ENCODE measurements at regions not wholly inside any gene's neighbourhood (a gene's known extent, or its start where the extent isn't known, plus 50 kb on each side); places are given as distances from the start of the nearest gene placed in this dataset.

DNA sequence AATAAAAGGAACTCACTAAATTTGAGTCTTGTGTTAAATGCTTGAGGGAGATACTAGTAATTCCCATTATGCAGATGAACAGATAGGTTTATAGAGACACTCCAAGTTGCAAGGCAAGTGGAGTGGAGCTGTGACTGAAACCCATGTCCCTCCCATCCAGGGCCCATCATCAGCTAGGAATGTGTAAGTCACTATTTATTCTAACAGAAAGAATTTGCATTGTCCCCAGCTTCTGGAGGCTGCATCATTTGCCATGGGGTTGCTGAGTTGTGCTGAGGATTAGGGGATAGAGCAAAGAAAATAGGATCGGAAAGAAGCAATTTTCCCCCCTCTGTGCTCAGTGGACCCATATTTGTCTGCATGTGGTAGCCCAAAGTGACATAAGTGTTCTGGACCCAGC lies 197.4 kb upstream of the RGMA start:
- Histone ChIP-seq H3K4me1 (replicated peaks in 1 of 4; ENCODE audit: control insufficient read depth in 3 of 4, insufficient read depth in 4 of 4, low read length in 3 of 4) (peaks cover 0 to 3% (median 1%) of the 10 kb centered on the region in 4 experiments; a peak in 2 of 7 replicates), H3K23ac (ENCODE audit: insufficient read length) (no peak overlapping the region), H3K27me3 (replicated peaks in 1 of 4; ENCODE audit: control insufficient read depth in 3 of 4, extremely low read depth in 1 of 4, insufficient read depth in 3 of 4, low read length in 3 of 4) (peaks cover 0 to 5% (median 0%) of the 10 kb centered on the region in 4 experiments; a peak in 1 of 7 replicates), H3K14ac (ENCODE audit: insufficient read length) (no peak overlapping the region), H3K9ac (replicated peaks in 1 of 4; ENCODE audit: extremely low read depth in 1 of 4, low read depth in 3 of 4, low read length in 3 of 4) (no peak overlapping the region), H3K18ac (ENCODE audit: extremely low read depth, low read length) (no peak overlapping the region), H3K36me3 (ENCODE audit: control insufficient read depth in 2 of 4, insufficient read depth in 4 of 4, low read length in 3 of 4) (no peaks in the 10 kb centered on the region), H3K56ac (replicated peaks; ENCODE audit: insufficient read length, low read depth, low read length) (no peak overlapping the region), H3K79me2 (ENCODE audit: control insufficient read depth in 1 of 2, insufficient read depth in 2 of 2, low read length in 2 of 2) (no peaks in the 10 kb centered on the region), H3K4ac (replicated peaks; ENCODE audit: insufficient read length, low read depth, low read length) (no peak overlapping the region), H2BK15ac (ENCODE audit: low read length) (no peak overlapping the region), H2BK120ac (replicated peaks; ENCODE audit: low read depth, low read length) (no peak overlapping the region), H4K91ac (replicated peaks; ENCODE audit: insufficient read length, low read length) (no peak overlapping the region), H3K4me2 (ENCODE audit: insufficient read depth in 1 of 2, low read depth in 2 of 2, low read length in 2 of 2) (no peak overlapping the region), H4K8ac (ENCODE audit: extremely low read depth, insufficient read depth, low read length) (no peak overlapping the region), H3K4me3 (ENCODE audit: extremely low read depth in 1 of 4, insufficient read depth in 2 of 4, low read depth in 3 of 4, low read length in 4 of 4) (no peak overlapping the region), H2AFZ (ENCODE audit: low read length) (no peak overlapping the region), H4K20me1 (replicated peaks in 1 of 2; ENCODE audit: control insufficient read depth in 1 of 2, insufficient read depth in 2 of 2, low read length in 2 of 2) (no peaks in the 10 kb centered on the region), H3K27ac (ENCODE audit: low read depth, low read length) (no peak overlapping the region), H2BK20ac (ENCODE audit: low read length) (no peak overlapping the region), H3K23me2 (ENCODE audit: low read depth, low read length) (no peaks in the 10 kb centered on the region), H4K5ac (ENCODE audit: insufficient read length, low read depth, low read length) (no peak overlapping the region), H2BK5ac (ENCODE audit: low read depth, low read length) (no peak overlapping the region), H3K79me1 (ENCODE audit: low read depth, low read length) (no peaks in the 10 kb centered on the region), H2BK12ac (ENCODE audit: low read depth, low read length) (no peak overlapping the region), H3K9me3 (ENCODE audit: insufficient read depth in 2 of 2, low read depth in 1 of 2, low read length in 1 of 2) (no peaks in the 10 kb centered on the region), H2AK5ac (ENCODE audit: low read depth, low read length) (no peak overlapping the region)
- no peak for DNase-seq (ENCODE audit: low read depth in 1 of 2, low spot score in 2 of 2)
- ChIA-PET POLR2A (ENCODE audit: partially characterized antibody) (no interaction called here), CTCF (ENCODE audit: partially characterized antibody) (interaction anchor here (0.6 to 1.8 kb wide), 2 partner anchors 10 to 199 kb away, joined by 3 to 4 read pairs; no protein-coding TSS in a partner anchor)
- 95% methylated on average over 1 of the region's 1 CpG; no CpG with 5 or more reads in 1 of the 2 experiments for WGBS, 2 experiments (ENCODE audit: extremely low coverage in 1 of 2, insufficient coverage in 1 of 2, insufficient read length in 1 of 2, insufficient replicate concordance in 2 of 2, low coverage in 1 of 2, low lambda C conversion rate in 2 of 2, missing lambda C conversion rate in 1 of 2)
- no peak for FAIRE-seq
- TF ChIP-seq, protein P1, sequence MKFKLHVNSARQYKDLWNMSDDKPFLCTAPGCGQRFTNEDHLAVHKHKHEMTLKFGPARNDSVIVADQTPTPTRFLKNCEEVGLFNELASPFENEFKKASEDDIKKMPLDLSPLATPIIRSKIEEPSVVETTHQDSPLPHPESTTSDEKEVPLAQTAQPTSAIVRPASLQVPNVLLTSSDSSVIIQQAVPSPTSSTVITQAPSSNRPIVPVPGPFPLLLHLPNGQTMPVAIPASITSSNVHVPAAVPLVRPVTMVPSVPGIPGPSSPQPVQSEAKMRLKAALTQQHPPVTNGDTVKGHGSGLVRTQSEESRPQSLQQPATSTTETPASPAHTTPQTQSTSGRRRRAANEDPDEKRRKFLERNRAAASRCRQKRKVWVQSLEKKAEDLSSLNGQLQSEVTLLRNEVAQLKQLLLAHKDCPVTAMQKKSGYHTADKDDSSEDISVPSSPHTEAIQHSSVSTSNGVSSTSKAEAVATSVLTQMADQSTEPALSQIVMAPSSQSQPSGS (IDR thresholded peaks at IDR 0.05; ENCODE audit: low read length): no peak
- TF ChIP-seq KDM1A (IDR thresholded peaks at IDR 0.05; ENCODE audit: borderline replicate concordance, low read length): no peak
- TF ChIP-seq CTBP2 (IDR thresholded peaks at IDR 0.05; ENCODE audit: borderline replicate concordance, insufficient read depth, insufficient read length, low read length): no peak
- no peak for TF ChIP-seq RXRA (IDR thresholded peaks at IDR 0.05; ENCODE audit: insufficient read depth, low read depth, low read length)
- TF ChIP-seq SIRT6 (IDR thresholded peaks at IDR 0.05; ENCODE audit: low read length): no peak
- no peak for TF ChIP-seq PHF8 (conservative IDR thresholded peaks at IDR 0.05; ENCODE audit: low read depth, low read length)
- TF ChIP-seq BRCA1 (IDR thresholded peaks at IDR 0.05; ENCODE audit: low read depth, low read length): no peak
- no peak for TF ChIP-seq MAFK (IDR thresholded peaks at IDR 0.05; ENCODE audit: low read depth, low read length)
- TF ChIP-seq CREB1 (IDR thresholded peaks at IDR 0.05): no peak
- no peak for TF ChIP-seq CEBPB (IDR thresholded peaks at IDR 0.05; ENCODE audit: low read depth, low read length)
- TF ChIP-seq BCL11A (IDR thresholded peaks at IDR 0.05; ENCODE audit: low read depth in 2 of 2, low read length in 2 of 2): no peak
- no peak for TF ChIP-seq SUZ12 (IDR thresholded peaks at IDR 0.05; ENCODE audit: low read length)
- TF ChIP-seq ASH2L (IDR thresholded peaks at IDR 0.05; ENCODE audit: low read length): no peak
- TF ChIP-seq GTF2F1 (IDR thresholded peaks at IDR 0.05; ENCODE audit: borderline replicate concordance, low read depth, low read length): no peak

Data from H1 (cell line).